IMR-90 (cell line): ENCODE measurements at regions not wholly inside any gene's neighbourhood (a gene's known extent, or its start where the extent isn't known, plus 50 kb on each side); places are given as distances from the start of the nearest gene placed in this dataset.

ENCODE experiments used
- ATAC-seq: fragments of 200-7000 bp; cut with Tn5 transposase; 2 replicates; pipeline ENCODE4 v1.9.1; 2020; ENCODE audit warnings: low read depth, mild to moderate bottlenecking, moderate library complexity
- BruUV-seq: library from RNA; stranded (reverse); fragments of 400-500 nt; replicated peaks from 2 replicates; lab custom pipeline; 2021; lab: Mats Ljungman, UMichigan
- CTCF ChIA-PET: fragments of 300-600 bp; formaldehyde crosslinking; extraction: SDS; loops from one replicate; lab custom pipeline; 2021; ENCODE audit warnings: antibody characterized with exemption; lab: Yijun Ruan, JAX
- POLR2A ChIA-PET: fragments of 300-600 bp; sonication (Branson Sonifier 250); formaldehyde crosslinking; loops from one replicate; lab custom pipeline; 2022; ENCODE audit warnings: antibody characterized with exemption; ENCODE audit not compliant: unreplicated experiment; lab: Charles Lee
- DNase-seq: peaks from one replicate; pipeline ENCODE4 v3.0.0; 2013
- H2AFZ ChIP-seq: replicated peaks from 2 replicates; pipeline ENCODE3; 2013; ENCODE audit warnings: low read length, mild to moderate bottlenecking; ENCODE audit not compliant: poor library complexity
- H2AK5ac ChIP-seq: 2 replicates; pipeline ENCODE4 v1.6.1; 2013; ENCODE audit warnings: low read depth, low read length, inconsistent platforms
- H2AK9ac ChIP-seq: replicated peaks from 2 replicates; pipeline ENCODE3; 2013; ENCODE audit warnings: mild to moderate bottlenecking, low read depth, low read length, moderate library complexity; ENCODE audit not compliant: poor library complexity
- H2BK120ac ChIP-seq: 2 replicates; pipeline ENCODE4 v1.6.1; 2013; ENCODE audit warnings: low read depth, low read length, inconsistent platforms
- H2BK15ac ChIP-seq: 3 replicates; pipeline ENCODE4 v1.6.1; 2013; ENCODE audit warnings: low read depth, low read length, inconsistent platforms
- H2BK20ac ChIP-seq: 2 replicates; pipeline ENCODE4 v1.6.1; 2013; ENCODE audit warnings: low read depth, mild to moderate bottlenecking, inconsistent platforms, low read length, moderate library complexity
- H2BK5ac ChIP-seq: 2 replicates; pipeline ENCODE4 v1.6.1; 2013; ENCODE audit warnings: mild to moderate bottlenecking, low read depth, low read length, inconsistent platforms; ENCODE audit not compliant: poor library complexity, severe bottlenecking
- H3K14ac ChIP-seq: replicated peaks from 2 replicates; pipeline ENCODE4 v1.6.1; 2013; ENCODE audit warnings: low read depth, low read length, inconsistent platforms
- H3K18ac ChIP-seq: 2 replicates; pipeline ENCODE4 v1.6.1; 2013; ENCODE audit warnings: low read depth, low read length, control low read depth
- H3K23ac ChIP-seq: 2 replicates; pipeline ENCODE4 v1.6.1; 2013; ENCODE audit warnings: low read depth, low read length, inconsistent platforms
- H3K27ac ChIP-seq: 2 replicates; pipeline ENCODE4 v1.5.1; 2013; ENCODE audit warnings: mild to moderate bottlenecking, control low read depth, low read length; ENCODE audit not compliant: insufficient read depth
- H3K27me3 ChIP-seq: 2 replicates; pipeline ENCODE4 v1.6.1; 2013; ENCODE audit warnings: low read length; ENCODE audit not compliant: control insufficient read depth, insufficient read depth
- H3K36me3 ChIP-seq: 2 replicates; pipeline ENCODE4 v1.6.1; 2013; ENCODE audit warnings: low read length, mixed read lengths; ENCODE audit not compliant: control insufficient read depth, insufficient read depth
- H3K4ac ChIP-seq: 2 replicates; pipeline ENCODE4 v1.6.1; 2013; ENCODE audit warnings: low read depth, low read length, inconsistent platforms
- H3K4me1 ChIP-seq: 2 replicates; pipeline ENCODE4 v1.6.1; 2013; ENCODE audit warnings: low read length, mixed read lengths; ENCODE audit not compliant: control insufficient read depth, insufficient read depth
- H3K4me2 ChIP-seq: 2 replicates; pipeline ENCODE4 v1.6.1; 2013; ENCODE audit warnings: low read depth, mild to moderate bottlenecking, control low read depth, low read length, moderate library complexity
- H3K4me3 ChIP-seq: 2 replicates; pipeline ENCODE4 v1.5.1; 2013; ENCODE audit warnings: low read depth, mild to moderate bottlenecking, control low read depth, low read length, moderate library complexity; ENCODE audit not compliant: insufficient read depth
- H3K56ac ChIP-seq: 2 replicates; pipeline ENCODE4 v1.6.1; 2013; ENCODE audit warnings: low read length, inconsistent platforms; ENCODE audit not compliant: insufficient read depth; ENCODE audit errors: extremely low read depth
- H3K79me1 ChIP-seq, 2 experiments: 2 replicates each; pipeline ENCODE4 v1.6.1; 2013; ENCODE audit warnings: low read length in 2 of 2, inconsistent platforms in 1 of 2, low read depth in 1 of 2
- H3K9ac ChIP-seq: 2 replicates; pipeline ENCODE4 v1.6.1; 2013; ENCODE audit warnings: low read depth, low read length, control low read depth
- H3K9me1 ChIP-seq: 2 replicates; pipeline ENCODE4 v1.6.1; 2013; ENCODE audit warnings: low read length, inconsistent platforms; ENCODE audit not compliant: insufficient read depth
- H3K9me3 ChIP-seq: 2 replicates; pipeline ENCODE4 v1.6.1; 2013; ENCODE audit warnings: low read length; ENCODE audit not compliant: control insufficient read depth, insufficient read depth
- H4K20me1 ChIP-seq: 2 replicates; pipeline ENCODE4 v1.6.1; 2013; ENCODE audit warnings: low read length, inconsistent platforms; ENCODE audit not compliant: insufficient read depth
- H4K5ac ChIP-seq: 2 replicates; pipeline ENCODE4 v1.6.1; 2013; ENCODE audit warnings: mild to moderate bottlenecking, low read depth, low read length, control low read depth
- H4K8ac ChIP-seq, 2 experiments: 2 replicates each; pipeline ENCODE4 v1.6.1; 2013; ENCODE audit warnings: low read depth in 2 of 2, low read length in 2 of 2, control low read depth in 1 of 2, inconsistent platforms in 1 of 2
- H4K91ac ChIP-seq: 2 replicates; pipeline ENCODE4 v1.6.1; 2013; ENCODE audit warnings: low read depth, low read length, inconsistent platforms; ENCODE audit not compliant: insufficient read depth
- BHLHE40 ChIP-seq: fragments of 150-350 bp; IDR thresholded peaks from 2 replicates; pipeline ENCODE4 v1.6.1; 2016; ENCODE audit warnings: mild to moderate bottlenecking, low read depth, low read length
- CEBPB ChIP-seq: IDR thresholded peaks from 2 replicates; pipeline ENCODE4 v1.6.1; 2012; ENCODE audit warnings: low read depth, low read length, improper control_type of control experiment
- CHD1 ChIP-seq: IDR thresholded peaks from 2 replicates; pipeline ENCODE4 v1.6.1; 2012; ENCODE audit warnings: low read depth, low read length, improper control_type of control experiment
- FOS ChIP-seq: fragments of 150-350 bp; IDR thresholded peaks from 2 replicates; pipeline ENCODE4 v1.6.1; 2016; ENCODE audit warnings: low read depth, low read length
- MAFK ChIP-seq: IDR thresholded peaks from 2 replicates; pipeline ENCODE4 v1.6.1; 2012; ENCODE audit warnings: low read depth, low read length, improper control_type of control experiment
- MAZ ChIP-seq: IDR thresholded peaks from 2 replicates; pipeline ENCODE4 v1.6.1; 2012; ENCODE audit warnings: low read depth, mild to moderate bottlenecking, low read length, improper control_type of control experiment, moderate library complexity, borderline replicate concordance
- MXI1 ChIP-seq: IDR thresholded peaks from 2 replicates; pipeline ENCODE4 v1.6.1; 2012; ENCODE audit warnings: low read depth, mild to moderate bottlenecking, low read length, moderate library complexity, borderline replicate concordance
- NFE2L2 ChIP-seq: fragments of 150-350 bp; IDR thresholded peaks from 2 replicates; pipeline ENCODE4 v1.6.1; 2016; ENCODE audit warnings: low read depth, mild to moderate bottlenecking, low read length
- POLR2A ChIP-seq: IDR thresholded peaks from 2 replicates; pipeline ENCODE4 v1.6.1; 2012; ENCODE audit warnings: mild to moderate bottlenecking, low read depth, low read length
- RAD21 ChIP-seq: IDR thresholded peaks from 2 replicates; pipeline ENCODE4 v1.6.1; 2012; ENCODE audit warnings: low read length, improper control_type of control experiment
- RCOR1 ChIP-seq: IDR thresholded peaks from 2 replicates; pipeline ENCODE4 v1.6.1; 2012; ENCODE audit warnings: mild to moderate bottlenecking, low read length, improper control_type of control experiment; ENCODE audit not compliant: insufficient replicate concordance
- RFX5 ChIP-seq: IDR thresholded peaks from 2 replicates; pipeline ENCODE4 v1.8.0; 2012; ENCODE audit warnings: low read depth, mild to moderate bottlenecking, low read length, moderate library complexity
- SMC3 ChIP-seq: fragments of 150-350 bp; IDR thresholded peaks from 2 replicates; pipeline ENCODE4 v1.6.1; 2016; ENCODE audit warnings: low read depth, mild to moderate bottlenecking, antibody characterized with exemption, low read length, moderate library complexity
- WGBS, 2 experiments: methylation state at CpG; one replicate each; pipeline versions ENCODE4 v1.1.5 to v1.1.7; 2013; ENCODE audit warnings: missing lambda C conversion rate in 2 of 2; ENCODE audit not compliant: insufficient read length in 1 of 2; ENCODE audit errors: extremely low coverage in 2 of 2; 5-methylcytosine and 5-hydroxymethylcytosine counted together
- dilution Hi-C: fragments of 300-500 bp; cut with HindIII; formaldehyde crosslinking; loops from one replicate; pipeline ENCODE4 v1.14.3; 2018; ENCODE audit warnings: low sequenced_read_pairs; ENCODE audit not compliant: unreplicated experiment
- in situ Hi-C: fragments of 300-500 bp; cut with MboI; formaldehyde crosslinking; loops from 3 replicates; pipeline ENCODE4 v1.14.3; 2019; ENCODE audit warnings: low sequenced_read_pairs, inconsistent platforms, mixed read lengths
- intact Hi-C: fragments of 100-400 bp; cut with micrococcal nuclease; formaldehyde crosslinking; loops from 2 replicates; pipeline ENCODE4 v1.10.0; 2022
- TF ChIP-seq, protein P1 (sequence below): conservative IDR thresholded peaks from 2 replicates; pipeline ENCODE4 v1.5.1; 2012; ENCODE audit warnings: mild to moderate bottlenecking, low read depth, low read length, improper control_type of control experiment
- TF ChIP-seq, protein P2 (sequence below): fragments of 150-350 bp; IDR thresholded peaks from 2 replicates; pipeline ENCODE4 v1.6.1; 2017; ENCODE audit warnings: mild to moderate bottlenecking, antibody characterized with exemption, low read length, low read depth
- TF ChIP-seq, protein P3 (sequence below): fragments of 150-350 bp; IDR thresholded peaks from 2 replicates; pipeline ENCODE4 v1.6.1; 2016; ENCODE audit warnings: low read depth, mild to moderate bottlenecking, low read length, moderate library complexity, borderline replicate concordance

DNA sequence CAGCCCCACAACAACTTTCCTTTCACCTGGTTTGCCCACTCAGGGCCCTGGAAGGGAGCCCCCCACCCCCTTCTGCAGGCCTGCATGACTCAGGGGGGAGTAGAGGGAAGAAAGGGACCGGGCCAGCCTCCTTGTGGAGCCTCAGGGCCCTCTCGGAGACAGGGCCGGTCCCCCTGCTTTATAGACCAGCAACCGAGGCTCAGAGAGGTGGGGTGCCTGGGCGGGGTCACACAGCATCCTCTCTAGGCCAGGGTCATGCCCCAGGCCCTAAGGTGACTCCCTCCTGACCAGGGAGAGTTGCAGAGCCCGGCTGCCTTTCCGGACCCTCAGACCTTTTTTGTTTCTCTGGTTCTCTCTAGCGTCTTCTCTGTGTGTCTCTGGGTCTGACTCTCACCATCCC is 211.3 kb downstream of the TBC1D2B start:
- Histone ChIP-seq H3K56ac (no peak overlapping the region), H2BK120ac (no peak overlapping the region), H2AK5ac (no peak overlapping the region), H3K9ac (no peak overlapping the region), H3K4me3 (no peak overlapping the region), H3K14ac (no peak overlapping the region), H3K9me1 (no peaks in the 10 kb centered on the region), H2AK9ac (no peak overlapping the region), H3K18ac (no peak overlapping the region), H2AFZ (no peak overlapping the region), H2BK20ac (no peak overlapping the region), H4K20me1 (no peaks in the 10 kb centered on the region), H4K8ac (no peak overlapping the region), H4K91ac (no peak overlapping the region), H3K4me1 (no peaks in the 10 kb centered on the region), H3K79me1 (no peaks in the 10 kb centered on the region), H3K27me3 (peaks cover 31% of the 10 kb centered on the region), H3K27ac (no peak overlapping the region), H3K4me2 (no peak overlapping the region), H3K4ac (no peak overlapping the region), H2BK15ac (no peak overlapping the region), H4K5ac (no peak overlapping the region), H3K9me3 (no peaks in the 10 kb centered on the region), H3K36me3 (no peaks in the 10 kb centered on the region), H3K23ac (no peak overlapping the region), H2BK5ac (no peak overlapping the region)
- ATAC-seq, result no peak
- DNase-seq, result no peak
- dilution Hi-C loops (no loop called here), intact Hi-C loops (no loop called here), in situ Hi-C loops (no loop called here)
- WGBS, 2 experiments, result 55% methylated on average over 5 of the region's 8 CpGs; no CpG with 5 or more reads in 1 of the 2 experiments
- TF ChIP-seq FOS (no peak), BHLHE40 (no peak), CEBPB (no peak), RFX5 (no peak), RCOR1 (no peak), MAFK (no peak), SMC3 (no peak), NFE2L2 (no peak), MXI1 (no peak), MAZ (no peak), RAD21 (no peak), CHD1 (no peak), POLR2A (no peak)
- TF ChIP-seq, protein P1, sequence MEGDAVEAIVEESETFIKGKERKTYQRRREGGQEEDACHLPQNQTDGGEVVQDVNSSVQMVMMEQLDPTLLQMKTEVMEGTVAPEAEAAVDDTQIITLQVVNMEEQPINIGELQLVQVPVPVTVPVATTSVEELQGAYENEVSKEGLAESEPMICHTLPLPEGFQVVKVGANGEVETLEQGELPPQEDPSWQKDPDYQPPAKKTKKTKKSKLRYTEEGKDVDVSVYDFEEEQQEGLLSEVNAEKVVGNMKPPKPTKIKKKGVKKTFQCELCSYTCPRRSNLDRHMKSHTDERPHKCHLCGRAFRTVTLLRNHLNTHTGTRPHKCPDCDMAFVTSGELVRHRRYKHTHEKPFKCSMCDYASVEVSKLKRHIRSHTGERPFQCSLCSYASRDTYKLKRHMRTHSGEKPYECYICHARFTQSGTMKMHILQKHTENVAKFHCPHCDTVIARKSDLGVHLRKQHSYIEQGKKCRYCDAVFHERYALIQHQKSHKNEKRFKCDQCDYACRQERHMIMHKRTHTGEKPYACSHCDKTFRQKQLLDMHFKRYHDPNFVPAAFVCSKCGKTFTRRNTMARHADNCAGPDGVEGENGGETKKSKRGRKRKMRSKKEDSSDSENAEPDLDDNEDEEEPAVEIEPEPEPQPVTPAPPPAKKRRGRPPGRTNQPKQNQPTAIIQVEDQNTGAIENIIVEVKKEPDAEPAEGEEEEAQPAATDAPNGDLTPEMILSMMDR, result no peak
- TF ChIP-seq, protein P2, sequence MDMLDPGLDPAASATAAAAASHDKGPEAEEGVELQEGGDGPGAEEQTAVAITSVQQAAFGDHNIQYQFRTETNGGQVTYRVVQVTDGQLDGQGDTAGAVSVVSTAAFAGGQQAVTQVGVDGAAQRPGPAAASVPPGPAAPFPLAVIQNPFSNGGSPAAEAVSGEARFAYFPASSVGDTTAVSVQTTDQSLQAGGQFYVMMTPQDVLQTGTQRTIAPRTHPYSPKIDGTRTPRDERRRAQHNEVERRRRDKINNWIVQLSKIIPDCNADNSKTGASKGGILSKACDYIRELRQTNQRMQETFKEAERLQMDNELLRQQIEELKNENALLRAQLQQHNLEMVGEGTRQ, result no peak
- TF ChIP-seq, protein P3, sequence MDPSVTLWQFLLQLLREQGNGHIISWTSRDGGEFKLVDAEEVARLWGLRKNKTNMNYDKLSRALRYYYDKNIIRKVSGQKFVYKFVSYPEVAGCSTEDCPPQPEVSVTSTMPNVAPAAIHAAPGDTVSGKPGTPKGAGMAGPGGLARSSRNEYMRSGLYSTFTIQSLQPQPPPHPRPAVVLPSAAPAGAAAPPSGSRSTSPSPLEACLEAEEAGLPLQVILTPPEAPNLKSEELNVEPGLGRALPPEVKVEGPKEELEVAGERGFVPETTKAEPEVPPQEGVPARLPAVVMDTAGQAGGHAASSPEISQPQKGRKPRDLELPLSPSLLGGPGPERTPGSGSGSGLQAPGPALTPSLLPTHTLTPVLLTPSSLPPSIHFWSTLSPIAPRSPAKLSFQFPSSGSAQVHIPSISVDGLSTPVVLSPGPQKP, result no peak
- no TSS peak for BruUV-seq
- CTCF ChIA-PET, result no interaction called here
- POLR2A ChIA-PET, result no interaction called here
